GM23338 (cell line): ENCODE measurements at regions not wholly inside any gene's neighbourhood (a gene's known extent, or its start where the extent isn't known, plus 50 kb on each side); places are given as distances from the start of the nearest gene placed in this dataset.

ENCODE experiments used
- ATAC-seq: fragments of 200-7000 bp; cut with Tn5 transposase; 3 replicates; pipeline ENCODE4 v1.9.1; 2020
- DNase-seq: peaks from one replicate; pipeline ENCODE4 v3.0.0-alpha.2; 2015; ENCODE audit warnings: low spot score
- H2AFZ ChIP-seq: fragments of 200-600 bp; sonication (generic); 2 replicates; pipeline ENCODE4 v1.8.0; 2016; ENCODE audit warnings: antibody characterized with exemption, mild to moderate bottlenecking, moderate library complexity
- H3F3A ChIP-seq: fragments of 200-600 bp; sonication (generic); replicated peaks from 2 replicates; pipeline ENCODE4 v1.8.0; 2017; ENCODE audit warnings: antibody characterized with exemption, mixed run types, low read depth
- H3K27ac ChIP-seq: fragments of 200-600 bp; sonication (generic); 2 replicates; pipeline ENCODE4 v1.6.1; 2016; ENCODE audit warnings: low read depth
- H3K27me3 ChIP-seq: fragments of 200-600 bp; sonication (generic); 2 replicates; pipeline ENCODE4 v1.8.0; 2016; ENCODE audit warnings: mild to moderate bottlenecking, mixed run types, moderate library complexity; ENCODE audit not compliant: insufficient read depth
- H3K36me3 ChIP-seq: fragments of 200-600 bp; sonication (generic); 2 replicates; pipeline ENCODE4 v1.8.0; 2016; ENCODE audit warnings: mild to moderate bottlenecking; ENCODE audit not compliant: insufficient read depth
- H3K4me1 ChIP-seq: fragments of 200-600 bp; sonication (generic); 2 replicates; pipeline ENCODE4 v1.8.0; 2016; ENCODE audit warnings: mild to moderate bottlenecking, moderate library complexity; ENCODE audit not compliant: insufficient read depth
- H3K4me2 ChIP-seq: fragments of 200-600 bp; sonication (generic); 2 replicates; pipeline ENCODE4 v1.7.1; 2017; ENCODE audit warnings: mixed run types
- H3K4me3 ChIP-seq: fragments of 200-600 bp; sonication (generic); 2 replicates; pipeline ENCODE4 v1.6.1; 2016; ENCODE audit warnings: mixed run types
- H3K79me2 ChIP-seq: fragments of 200-600 bp; sonication (generic); replicated peaks from 2 replicates; pipeline ENCODE4 v1.8.0; 2017; ENCODE audit warnings: mild to moderate bottlenecking; ENCODE audit not compliant: insufficient read depth
- H3K9me2 ChIP-seq: fragments of 200-600 bp; sonication (generic); 2 replicates; pipeline ENCODE4 v1.8.0; 2017; ENCODE audit not compliant: insufficient read depth
- H4K20me1 ChIP-seq: fragments of 200-600 bp; sonication (generic); replicated peaks from 2 replicates; pipeline ENCODE4 v1.8.0; 2017; ENCODE audit warnings: mild to moderate bottlenecking; ENCODE audit not compliant: insufficient read depth
- H3K27ac Mint-ChIP-seq: 2 replicates; pipeline ENCODE4 v1.8.0; 2020; ENCODE audit warnings: inconsistent platforms, mild to moderate bottlenecking, moderate library complexity, mixed read lengths
- H3K27me3 Mint-ChIP-seq: 3 replicates; pipeline ENCODE4 v1.8.0; 2022; ENCODE audit warnings: low read depth, mild to moderate bottlenecking, moderate library complexity, mixed read lengths, inconsistent platforms; ENCODE audit not compliant: insufficient read depth, poor library complexity
- H3K36me3 Mint-ChIP-seq: 3 replicates; pipeline ENCODE4 v1.8.0; 2021; ENCODE audit warnings: low read depth, mild to moderate bottlenecking, inconsistent platforms, moderate library complexity, mixed read lengths
- H3K4me1 Mint-ChIP-seq: 3 replicates; pipeline ENCODE4 v1.8.0; 2020; ENCODE audit warnings: mild to moderate bottlenecking, inconsistent platforms, mixed read lengths
- H3K4me3 Mint-ChIP-seq: 3 replicates; pipeline ENCODE4 v1.8.0; 2021; ENCODE audit warnings: moderate library complexity, mild to moderate bottlenecking, inconsistent platforms, mixed read lengths
- H3K9me3 Mint-ChIP-seq: 3 replicates; pipeline ENCODE4 v1.8.0; 2020; ENCODE audit warnings: moderate library complexity, mild to moderate bottlenecking, inconsistent platforms, mixed read lengths
- CREB1 ChIP-seq: fragments of 250-450 bp; sonication (Bioruptor Pico); IDR thresholded peaks from 2 replicates; pipeline ENCODE4 v1.5.0; 2020; ENCODE audit warnings: low read depth, mild to moderate bottlenecking, moderate library complexity
- EZH2 ChIP-seq: fragments of 200-600 bp; sonication (generic); IDR thresholded peaks from one replicate; pipeline ENCODE4 v1.8.0; 2017; ENCODE audit warnings: antibody characterized with exemption, mild to moderate bottlenecking, low read depth; ENCODE audit not compliant: unreplicated experiment
- NANOG ChIP-seq: IDR thresholded peaks from 2 replicates; pipeline ENCODE4 v1.6.1; 2016; ENCODE audit warnings: antibody characterized with exemption, borderline replicate concordance
- POLR2AphosphoS5 ChIP-seq: IDR thresholded peaks from 2 replicates; pipeline ENCODE4 v1.6.1; 2016; ENCODE audit warnings: antibody characterized with exemption, low read depth
- STAT1 ChIP-seq: IDR thresholded peaks from one replicate; pipeline ENCODE4 v1.6.1; 2016; ENCODE audit warnings: antibody characterized with exemption; ENCODE audit not compliant: unreplicated experiment
- ZNF331 ChIP-seq: fragments of 250-450 bp; sonication (Bioruptor Pico); IDR thresholded peaks from 2 replicates; pipeline ENCODE4 v1.5.0; 2020; ENCODE audit warnings: low read depth, mild to moderate bottlenecking, moderate library complexity
- TF ChIP-seq, protein P1 (sequence below): fragments of 250-450 bp; sonication (Bioruptor Pico); IDR thresholded peaks from 2 replicates; pipeline ENCODE4 v1.5.0; 2020; ENCODE audit warnings: mild to moderate bottlenecking, moderate library complexity
- TF ChIP-seq, protein P2 (sequence below): IDR thresholded peaks from one replicate; pipeline ENCODE4 v1.6.1; 2018; ENCODE audit warnings: antibody characterized with exemption; ENCODE audit not compliant: unreplicated experiment

DNA sequence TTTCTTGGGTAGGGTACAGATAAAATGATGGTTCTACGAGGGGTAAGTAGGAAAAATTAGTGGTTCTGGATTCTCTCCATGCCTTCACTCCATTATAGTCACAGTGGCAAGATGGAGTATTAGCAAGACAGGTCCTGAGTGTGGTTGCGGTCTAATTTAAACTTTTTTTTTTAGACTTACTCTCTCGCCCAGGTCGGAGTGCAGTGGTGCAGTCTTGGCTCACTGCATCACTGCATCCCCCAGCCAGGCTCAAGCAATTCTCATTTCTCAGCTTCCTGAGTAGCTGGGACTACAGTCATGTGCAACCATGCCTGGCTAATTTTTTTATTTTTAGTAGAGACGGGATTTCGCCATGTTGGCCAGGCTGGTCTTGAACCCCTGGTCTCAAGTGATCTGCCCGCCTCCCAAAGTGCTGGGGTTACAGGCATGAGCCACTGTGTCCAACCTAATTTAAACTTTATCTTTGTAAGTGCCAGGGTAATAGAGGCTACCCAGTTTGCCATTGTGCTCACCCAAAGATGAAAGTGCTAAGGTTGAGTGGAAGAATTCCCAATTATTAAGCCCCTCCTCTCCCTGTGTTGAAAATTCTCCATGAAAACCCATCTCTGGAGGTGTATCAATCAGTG lies 135.6 kb downstream of the TM9SF2 start:
- Histone ChIP-seq H3K4me3 (no peak overlapping the region), H3K79me2 (no peaks in the 10 kb centered on the region), H3K4me2 (no peak overlapping the region), H3F3A (no peaks in the 10 kb centered on the region), H3K27ac (no peak overlapping the region), H3K36me3 (no peaks in the 10 kb centered on the region), H4K20me1 (no peaks in the 10 kb centered on the region), H3K9me2 (no peaks in the 10 kb centered on the region), H3K27me3 (no peaks in the 10 kb centered on the region), H2AFZ (no peak overlapping the region), H3K4me1 (no peaks in the 10 kb centered on the region)
- ATAC-seq: no peak
- Mint-ChIP-seq H3K27ac (peak overlapping the region; percentile 5; the same call in 1 of the 2 replicates), H3K4me1 (peaks cover 4% of the 10 kb centered on the region; the same call in 2 of the 3 replicates), H3K36me3 (peaks cover 8% of the 10 kb centered on the region; the same call in 2 of the 3 replicates), H3K4me3 (no peak overlapping the region), H3K9me3 (peaks cover 12% of the 10 kb centered on the region; the same call in 2 of the 3 replicates), H3K27me3 (peaks cover 6% of the 10 kb centered on the region)
- no peak for TF ChIP-seq NANOG
- TF ChIP-seq, protein P1, sequence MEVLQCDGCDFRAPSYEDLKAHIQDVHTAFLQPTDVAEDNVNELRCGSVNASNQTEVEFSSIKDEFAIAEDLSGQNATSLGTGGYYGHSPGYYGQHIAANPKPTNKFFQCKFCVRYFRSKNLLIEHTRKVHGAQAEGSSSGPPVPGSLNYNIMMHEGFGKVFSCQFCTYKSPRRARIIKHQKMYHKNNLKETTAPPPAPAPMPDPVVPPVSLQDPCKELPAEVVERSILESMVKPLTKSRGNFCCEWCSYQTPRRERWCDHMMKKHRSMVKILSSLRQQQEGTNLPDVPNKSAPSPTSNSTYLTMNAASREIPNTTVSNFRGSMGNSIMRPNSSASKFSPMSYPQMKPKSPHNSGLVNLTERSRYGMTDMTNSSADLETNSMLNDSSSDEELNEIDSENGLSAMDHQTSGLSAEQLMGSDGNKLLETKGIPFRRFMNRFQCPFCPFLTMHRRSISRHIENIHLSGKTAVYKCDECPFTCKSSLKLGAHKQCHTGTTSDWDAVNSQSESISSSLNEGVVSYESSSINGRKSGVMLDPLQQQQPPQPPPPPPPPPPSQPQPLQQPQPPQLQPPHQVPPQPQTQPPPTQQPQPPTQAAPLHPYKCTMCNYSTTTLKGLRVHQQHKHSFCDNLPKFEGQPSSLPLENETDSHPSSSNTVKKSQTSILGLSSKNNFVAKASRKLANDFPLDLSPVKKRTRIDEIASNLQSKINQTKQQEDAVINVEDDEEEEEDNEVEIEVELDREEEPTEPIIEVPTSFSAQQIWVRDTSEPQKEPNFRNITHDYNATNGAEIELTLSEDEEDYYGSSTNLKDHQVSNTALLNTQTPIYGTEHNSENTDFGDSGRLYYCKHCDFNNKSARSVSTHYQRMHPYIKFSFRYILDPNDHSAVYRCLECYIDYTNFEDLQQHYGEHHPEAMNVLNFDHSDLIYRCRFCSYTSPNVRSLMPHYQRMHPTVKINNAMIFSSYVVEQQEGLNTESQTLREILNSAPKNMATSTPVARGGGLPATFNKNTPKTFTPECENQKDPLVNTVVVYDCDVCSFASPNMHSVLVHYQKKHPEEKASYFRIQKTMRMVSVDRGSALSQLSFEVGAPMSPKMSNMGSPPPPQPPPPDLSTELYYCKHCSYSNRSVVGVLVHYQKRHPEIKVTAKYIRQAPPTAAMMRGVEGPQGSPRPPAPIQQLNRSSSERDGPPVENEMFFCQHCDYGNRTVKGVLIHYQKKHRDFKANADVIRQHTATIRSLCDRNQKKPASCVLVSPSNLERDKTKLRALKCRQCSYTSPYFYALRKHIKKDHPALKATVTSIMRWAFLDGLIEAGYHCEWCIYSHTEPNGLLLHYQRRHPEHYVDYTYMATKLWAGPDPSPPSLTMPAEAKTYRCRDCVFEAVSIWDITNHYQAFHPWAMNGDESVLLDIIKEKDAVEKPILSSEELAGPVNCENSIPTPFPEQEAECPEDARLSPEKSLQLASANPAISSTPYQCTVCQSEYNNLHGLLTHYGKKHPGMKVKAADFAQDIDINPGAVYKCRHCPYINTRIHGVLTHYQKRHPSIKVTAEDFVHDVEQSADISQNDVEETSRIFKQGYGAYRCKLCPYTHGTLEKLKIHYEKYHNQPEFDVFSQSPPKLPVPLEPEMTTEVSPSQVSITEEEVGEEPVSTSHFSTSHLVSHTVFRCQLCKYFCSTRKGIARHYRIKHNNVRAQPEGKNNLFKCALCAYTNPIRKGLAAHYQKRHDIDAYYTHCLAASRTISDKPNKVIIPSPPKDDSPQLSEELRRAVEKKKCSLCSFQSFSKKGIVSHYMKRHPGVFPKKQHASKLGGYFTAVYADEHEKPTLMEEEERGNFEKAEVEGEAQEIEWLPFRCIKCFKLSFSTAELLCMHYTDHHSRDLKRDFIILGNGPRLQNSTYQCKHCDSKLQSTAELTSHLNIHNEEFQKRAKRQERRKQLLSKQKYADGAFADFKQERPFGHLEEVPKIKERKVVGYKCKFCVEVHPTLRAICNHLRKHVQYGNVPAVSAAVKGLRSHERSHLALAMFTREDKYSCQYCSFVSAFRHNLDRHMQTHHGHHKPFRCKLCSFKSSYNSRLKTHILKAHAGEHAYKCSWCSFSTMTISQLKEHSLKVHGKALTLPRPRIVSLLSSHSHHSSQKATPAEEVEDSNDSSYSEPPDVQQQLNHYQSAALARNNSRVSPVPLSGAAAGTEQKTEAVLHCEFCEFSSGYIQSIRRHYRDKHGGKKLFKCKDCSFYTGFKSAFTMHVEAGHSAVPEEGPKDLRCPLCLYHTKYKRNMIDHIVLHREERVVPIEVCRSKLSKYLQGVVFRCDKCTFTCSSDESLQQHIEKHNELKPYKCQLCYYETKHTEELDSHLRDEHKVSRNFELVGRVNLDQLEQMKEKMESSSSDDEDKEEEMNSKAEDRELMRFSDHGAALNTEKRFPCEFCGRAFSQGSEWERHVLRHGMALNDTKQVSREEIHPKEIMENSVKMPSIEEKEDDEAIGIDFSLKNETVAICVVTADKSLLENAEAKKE (CRISPR knock-in tag): no peak
- TF ChIP-seq ZNF331: no peak
- TF ChIP-seq STAT1: no peak
- TF ChIP-seq EZH2: no peak
- no peak for TF ChIP-seq POLR2AphosphoS5
- no peak for TF ChIP-seq CREB1 (CRISPR knock-in tag)
- TF ChIP-seq, protein P2, sequence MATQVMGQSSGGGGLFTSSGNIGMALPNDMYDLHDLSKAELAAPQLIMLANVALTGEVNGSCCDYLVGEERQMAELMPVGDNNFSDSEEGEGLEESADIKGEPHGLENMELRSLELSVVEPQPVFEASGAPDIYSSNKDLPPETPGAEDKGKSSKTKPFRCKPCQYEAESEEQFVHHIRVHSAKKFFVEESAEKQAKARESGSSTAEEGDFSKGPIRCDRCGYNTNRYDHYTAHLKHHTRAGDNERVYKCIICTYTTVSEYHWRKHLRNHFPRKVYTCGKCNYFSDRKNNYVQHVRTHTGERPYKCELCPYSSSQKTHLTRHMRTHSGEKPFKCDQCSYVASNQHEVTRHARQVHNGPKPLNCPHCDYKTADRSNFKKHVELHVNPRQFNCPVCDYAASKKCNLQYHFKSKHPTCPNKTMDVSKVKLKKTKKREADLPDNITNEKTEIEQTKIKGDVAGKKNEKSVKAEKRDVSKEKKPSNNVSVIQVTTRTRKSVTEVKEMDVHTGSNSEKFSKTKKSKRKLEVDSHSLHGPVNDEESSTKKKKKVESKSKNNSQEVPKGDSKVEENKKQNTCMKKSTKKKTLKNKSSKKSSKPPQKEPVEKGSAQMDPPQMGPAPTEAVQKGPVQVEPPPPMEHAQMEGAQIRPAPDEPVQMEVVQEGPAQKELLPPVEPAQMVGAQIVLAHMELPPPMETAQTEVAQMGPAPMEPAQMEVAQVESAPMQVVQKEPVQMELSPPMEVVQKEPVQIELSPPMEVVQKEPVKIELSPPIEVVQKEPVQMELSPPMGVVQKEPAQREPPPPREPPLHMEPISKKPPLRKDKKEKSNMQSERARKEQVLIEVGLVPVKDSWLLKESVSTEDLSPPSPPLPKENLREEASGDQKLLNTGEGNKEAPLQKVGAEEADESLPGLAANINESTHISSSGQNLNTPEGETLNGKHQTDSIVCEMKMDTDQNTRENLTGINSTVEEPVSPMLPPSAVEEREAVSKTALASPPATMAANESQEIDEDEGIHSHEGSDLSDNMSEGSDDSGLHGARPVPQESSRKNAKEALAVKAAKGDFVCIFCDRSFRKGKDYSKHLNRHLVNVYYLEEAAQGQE: no peak
- no peak for DNase-seq
